ENCODE measurements at regions not wholly inside any gene's neighbourhood (a gene's known extent, or its start where the extent isn't known, plus 50 kb on each side); places are given as distances from the start of the nearest gene placed in this dataset.
"Not testable (repeated sequence)": the region's sequence is repeated elsewhere in the genome, so short reads cannot be mapped to it uniquely, and the experiment has no call there.

DNA sequence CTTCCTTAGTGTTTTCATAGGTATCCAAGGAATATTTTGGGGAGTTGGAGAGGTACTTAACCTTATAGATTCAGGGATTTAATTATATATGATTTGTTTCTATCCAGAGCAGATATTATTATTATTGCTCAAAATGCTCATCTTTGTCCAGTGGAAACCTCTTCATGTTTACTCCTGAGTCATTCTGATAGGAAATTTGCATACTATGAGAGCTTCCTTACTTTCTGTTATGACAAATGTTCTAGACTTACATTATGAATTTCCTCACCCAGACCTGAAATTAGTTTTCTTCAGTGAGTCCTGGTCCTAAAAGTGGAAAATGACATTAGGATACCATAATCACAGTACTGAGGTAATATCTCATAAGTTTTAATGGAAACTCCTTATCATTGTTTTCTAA lies 57.5 kb upstream of the PLPPR5 start:
- DNase-seq (ENCODE audit: low read depth in 2 of 2): no peak

DNA sequence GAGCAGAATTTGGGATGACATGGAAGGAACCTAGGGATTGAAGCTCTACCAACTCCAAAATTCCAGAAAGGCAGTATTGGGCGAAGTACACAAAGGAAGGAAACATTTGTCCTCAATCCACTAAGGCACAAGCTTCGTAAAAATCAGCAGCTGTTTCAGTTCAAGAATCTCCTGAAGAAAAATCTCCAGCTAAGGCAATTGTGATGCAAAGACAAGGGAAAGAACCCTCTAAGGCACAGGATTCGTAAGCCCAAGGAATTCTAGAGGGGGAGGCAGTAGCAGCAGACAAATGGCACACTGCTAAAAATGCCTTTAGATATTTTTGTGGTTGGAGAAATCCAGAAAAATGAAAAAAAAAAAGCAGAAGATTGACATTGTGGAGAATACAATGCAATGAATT lies 64.5 kb upstream of the PLPPR5 start:
- no peak for DNase-seq (ENCODE audit: low read depth in 2 of 2)

DNA sequence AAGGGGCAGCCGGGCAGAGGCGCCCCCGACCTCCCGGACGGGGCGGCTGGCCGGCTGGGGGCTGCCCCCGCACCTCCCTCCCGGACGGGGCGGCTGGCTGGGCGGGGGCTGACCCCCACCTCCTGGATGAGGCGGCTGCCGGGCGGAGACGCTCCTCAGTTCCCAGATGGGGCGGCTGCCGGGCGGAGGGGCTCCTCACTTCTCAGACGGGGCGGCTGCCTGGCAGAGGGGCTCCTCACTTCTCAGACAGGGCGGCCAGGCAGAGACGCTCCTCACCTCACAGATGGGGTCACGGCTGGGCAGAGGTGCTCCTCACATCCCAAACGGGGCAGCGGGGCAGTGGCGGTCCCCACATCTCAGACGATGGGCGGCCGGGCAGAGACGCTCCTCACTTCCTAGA lies 73.9 kb upstream of the PLPPR5 start:
- DNase-seq (ENCODE audit: low read depth in 2 of 2): not testable (repeated sequence)

DNA sequence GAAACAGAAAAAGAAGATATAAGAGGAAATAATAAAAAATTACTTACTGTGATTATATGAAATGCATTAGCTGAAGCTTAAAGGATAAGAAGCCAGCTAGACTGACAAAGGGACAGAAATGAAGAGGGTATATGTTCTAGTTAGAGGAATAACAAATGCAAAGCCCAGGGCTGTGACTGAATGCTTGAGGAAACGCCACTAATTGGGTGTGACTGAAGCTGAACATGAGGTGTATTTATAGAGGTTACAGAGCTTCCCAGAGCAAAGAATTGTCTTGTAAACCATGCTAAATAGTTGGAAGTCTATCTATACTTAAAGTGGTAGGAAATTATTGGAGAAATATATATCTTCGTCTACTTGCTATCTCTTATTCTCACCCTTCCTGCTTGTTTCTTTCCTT lies 77.7 kb upstream of the PLPPR5 start:
- no peak for DNase-seq (ENCODE audit: low read depth in 2 of 2)

DNA sequence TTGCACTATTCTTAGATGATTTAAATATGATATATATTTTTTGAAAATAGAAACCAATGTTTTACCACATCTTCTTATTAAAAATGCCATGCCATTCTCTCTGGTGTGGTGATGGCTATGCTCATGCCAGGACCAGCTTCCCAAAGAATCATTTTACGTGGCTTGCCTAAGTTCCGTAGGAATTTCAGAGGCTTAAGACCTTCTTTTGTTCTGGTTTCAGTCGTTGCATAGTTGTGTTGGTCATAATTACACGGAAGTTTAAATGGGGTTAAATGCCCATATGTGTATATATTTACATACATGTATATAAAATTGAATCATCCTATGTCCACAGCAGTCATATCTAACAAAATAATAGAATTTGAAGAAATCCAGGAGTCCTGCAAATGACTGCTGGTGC lies 78.7 kb upstream of the PLPPR5 start:
- no peak for DNase-seq (ENCODE audit: low read depth in 2 of 2)

DNA sequence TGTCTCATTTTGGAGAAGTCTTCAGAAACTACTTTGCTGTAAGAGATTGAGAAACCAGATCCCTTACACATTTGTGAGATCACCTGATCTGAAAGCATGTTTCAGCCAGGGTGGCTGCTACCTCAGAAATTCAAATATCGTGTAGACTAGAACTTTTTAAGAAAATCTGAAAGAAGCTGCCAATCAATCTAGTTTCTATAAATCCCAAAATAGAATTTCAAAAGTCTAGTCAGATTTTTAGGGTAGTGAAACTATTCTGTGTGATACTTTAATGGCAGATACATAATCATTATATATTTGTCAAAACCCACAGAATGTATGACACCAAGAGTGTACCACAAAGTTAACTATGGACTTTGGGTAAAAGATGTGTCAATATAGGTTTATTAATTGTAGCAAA lies 79.9 kb upstream of the PLPPR5 start:
- DNase-seq (ENCODE audit: low read depth in 2 of 2): no peak

DNA sequence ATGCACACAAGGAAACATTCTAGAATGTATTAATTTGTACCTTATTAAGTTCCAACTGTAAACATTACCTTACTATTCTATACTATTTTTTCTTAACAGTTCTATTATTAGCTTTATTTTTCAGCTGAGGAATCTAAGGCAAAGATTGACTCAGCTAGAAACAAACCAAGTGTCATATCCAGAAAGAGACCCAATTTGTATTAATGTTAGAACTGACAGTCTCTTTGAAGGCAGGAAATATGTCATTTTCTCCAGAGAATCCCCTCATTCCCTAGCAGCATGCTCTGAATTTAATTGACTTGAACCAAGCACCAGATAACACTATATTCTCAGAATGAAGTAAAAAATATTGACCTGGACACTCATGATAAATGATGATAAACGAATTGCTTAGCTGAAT lies 81.4 kb upstream of the PLPPR5 start:
- DNase-seq (ENCODE audit: low read depth in 2 of 2): no peak

DNA sequence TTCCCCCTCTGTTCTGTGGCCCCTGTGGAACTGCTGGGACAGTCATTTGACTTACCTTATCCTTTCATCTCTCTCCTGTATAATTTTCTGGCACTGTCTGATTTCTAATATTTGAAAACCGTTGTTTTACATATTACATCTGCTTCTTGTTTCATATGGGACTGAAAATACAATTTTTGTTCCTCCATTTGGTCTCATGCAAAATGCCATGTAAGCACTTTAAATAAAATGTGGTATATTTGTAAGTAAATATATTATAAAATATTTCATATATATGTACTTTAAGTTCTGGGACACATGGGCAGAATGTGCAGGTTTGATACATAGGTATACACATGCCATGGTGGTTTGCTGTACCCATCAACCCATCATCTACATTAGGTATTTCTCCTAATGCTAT lies 93.9 kb upstream of the PLPPR5 start:
- no peak for DNase-seq (ENCODE audit: low read depth in 2 of 2)

DNA sequence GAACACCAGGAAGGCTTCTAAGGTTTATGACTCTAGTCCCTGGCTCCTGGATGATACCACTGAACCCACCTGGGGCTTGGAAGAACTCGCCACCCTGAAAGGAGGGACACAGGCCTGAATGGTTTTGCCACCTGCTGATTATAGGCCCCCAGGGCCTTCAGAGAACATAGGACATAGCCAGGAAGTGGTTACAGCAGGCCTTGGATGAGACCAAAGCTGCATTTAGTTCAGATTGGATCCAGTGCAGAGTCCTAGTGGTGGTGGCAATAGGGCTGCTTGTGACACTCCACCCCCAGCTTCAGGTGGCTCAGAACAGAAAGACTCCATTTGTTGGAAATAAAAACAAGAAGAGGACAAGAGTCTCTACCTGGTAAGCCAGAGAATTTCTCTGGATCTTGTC lies 101.6 kb upstream of the PLPPR5 start:
- DNase-seq (ENCODE audit: low read depth in 2 of 2): no peak

DNA sequence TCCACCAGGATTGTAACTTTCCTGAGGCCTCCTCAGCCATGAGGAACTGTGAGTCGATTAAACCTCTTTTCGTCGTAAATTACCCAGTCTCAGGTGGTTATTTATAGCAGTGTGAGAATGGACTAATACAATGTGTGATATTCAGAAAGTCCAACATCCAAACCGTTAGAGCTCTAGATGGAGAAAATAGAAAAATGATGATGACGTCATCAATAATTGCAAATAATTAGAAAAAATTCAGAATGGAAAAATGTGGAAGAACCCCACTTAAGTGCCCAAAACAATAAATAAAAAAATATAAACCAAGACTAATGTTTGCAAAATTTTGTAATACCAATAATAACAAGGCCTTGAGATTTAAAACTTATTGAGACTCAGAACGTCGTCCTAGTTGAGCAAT lies 103.0 kb upstream of the PLPPR5 start:
- DNase-seq (ENCODE audit: low read depth in 2 of 2): no peak

DNA sequence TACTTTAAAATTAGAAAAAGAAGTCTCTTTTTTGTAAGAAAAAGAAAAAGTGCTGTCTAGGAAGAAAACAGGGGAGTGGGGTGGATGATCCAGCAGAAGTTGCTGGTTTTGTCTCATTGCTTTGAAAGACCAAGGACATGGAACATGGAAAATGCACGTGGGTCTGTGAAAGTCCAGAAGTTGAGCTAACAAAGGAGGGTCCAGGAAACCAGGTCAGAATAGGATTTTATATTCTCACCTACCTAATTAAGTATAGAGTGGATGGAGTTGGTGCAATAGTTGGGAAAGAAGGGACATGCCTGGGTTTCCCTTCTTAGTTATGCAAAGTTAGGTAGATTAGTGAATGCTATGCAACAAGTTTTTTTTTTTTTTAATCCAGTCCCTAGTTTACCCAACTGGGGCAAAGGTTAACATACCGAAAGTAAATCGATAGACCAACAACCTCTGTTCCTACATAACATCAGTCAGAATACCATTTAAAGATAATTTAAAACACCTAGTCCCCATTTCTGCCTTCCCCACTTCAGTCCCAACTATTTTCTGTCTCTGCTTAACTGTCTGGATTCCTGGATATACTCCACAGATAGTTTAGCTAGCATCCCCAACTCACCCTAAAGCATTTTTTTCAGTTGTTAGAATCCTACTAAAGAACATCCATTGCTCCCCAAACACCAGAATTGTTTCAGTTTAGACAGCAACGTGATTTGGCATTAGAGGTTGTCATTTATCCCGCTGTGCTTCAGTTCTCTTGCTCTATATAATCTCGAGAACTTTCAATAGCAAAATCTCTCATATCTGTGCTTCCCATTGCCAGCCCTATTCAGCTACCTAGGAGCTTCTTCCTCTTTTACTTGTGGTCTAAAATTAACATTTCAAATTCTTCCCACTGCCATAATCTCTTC lies 105.7 kb upstream of the PLPPR5 start:
- no peak for DNase-seq (ENCODE audit: low read depth in 2 of 2)

DNA sequence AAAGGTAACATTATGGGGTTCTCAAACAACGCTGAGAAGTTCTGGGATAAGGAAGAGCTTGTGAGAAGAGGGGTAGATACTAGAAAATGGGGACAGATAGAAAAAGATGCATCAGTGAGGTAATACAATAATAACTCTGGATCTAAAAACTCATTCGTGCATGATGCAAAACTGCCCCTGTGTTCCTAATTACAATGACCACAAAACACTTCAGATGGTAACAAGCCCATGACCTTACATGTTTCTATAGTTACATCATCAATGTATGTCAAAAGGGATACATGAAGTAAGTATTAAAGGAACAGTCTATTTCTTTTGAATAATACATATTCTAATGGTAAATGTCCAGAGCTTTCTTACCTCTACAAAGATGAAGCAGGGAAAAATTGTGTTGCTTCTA lies 110.6 kb upstream of the PLPPR5 start:
- DNase-seq (ENCODE audit: low read depth in 2 of 2): no peak

DNA sequence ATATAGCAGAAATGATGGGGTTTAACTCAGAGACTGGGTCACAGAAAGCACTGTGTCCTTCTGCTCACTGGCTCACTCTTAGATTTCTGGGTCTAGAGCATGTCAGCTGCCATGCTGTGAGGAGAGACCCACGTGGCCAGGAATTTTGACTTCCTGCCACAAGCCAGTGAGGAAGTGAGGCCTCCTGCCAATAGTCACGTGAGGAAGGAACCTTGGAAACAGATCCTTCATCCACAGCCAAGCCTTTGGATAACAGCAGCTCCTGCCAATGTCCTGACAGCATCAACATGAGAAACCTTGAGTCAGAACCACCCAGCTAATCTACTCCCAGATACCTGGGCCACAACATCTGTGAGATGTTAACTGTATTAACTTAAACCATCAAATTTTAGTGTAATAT lies 114.5 kb upstream of the PLPPR5 start:
- DNase-seq (ENCODE audit: low read depth in 2 of 2): no peak

DNA sequence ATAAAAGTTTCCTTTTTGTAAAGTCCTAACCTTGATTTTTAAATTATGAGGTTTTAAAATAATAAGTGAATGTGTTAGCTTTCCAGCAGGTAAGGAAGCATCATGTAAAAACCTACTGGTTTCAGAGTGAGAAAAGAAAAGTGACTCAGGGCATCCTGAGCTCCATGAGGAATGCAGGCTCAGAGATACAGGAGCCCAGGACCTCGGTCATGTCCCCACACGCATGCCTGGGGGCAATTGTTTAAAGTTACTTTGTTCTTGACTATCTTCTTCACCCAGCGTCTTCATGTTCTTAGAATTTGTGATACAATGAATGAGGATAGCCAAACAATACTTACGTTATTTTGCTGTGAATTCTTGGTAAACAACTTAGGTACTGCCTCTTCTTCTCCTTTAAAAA lies 117.4 kb upstream of the PLPPR5 start:
- DNase-seq (ENCODE audit: low read depth in 2 of 2): no peak

DNA sequence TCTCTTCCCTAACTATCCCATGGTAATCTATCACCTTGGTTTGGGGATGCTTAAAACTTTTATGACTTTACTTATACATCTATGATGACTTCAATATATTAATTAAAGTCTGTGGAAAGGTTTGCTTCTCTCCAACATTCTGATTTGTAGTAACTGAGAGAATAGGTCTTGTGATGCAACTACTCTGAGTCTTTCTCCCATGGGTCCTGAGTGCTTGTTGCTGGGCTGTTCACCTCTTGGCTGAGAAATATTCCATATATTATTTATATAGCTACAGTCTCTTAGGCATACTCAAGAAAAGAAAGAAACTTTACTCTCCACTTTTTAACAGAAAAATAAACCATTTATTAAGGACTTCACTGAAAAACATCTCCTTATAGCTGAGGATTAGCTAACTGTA lies 119.3 kb upstream of the PLPPR5 start:
- no peak for DNase-seq (ENCODE audit: low read depth in 2 of 2)

DNA sequence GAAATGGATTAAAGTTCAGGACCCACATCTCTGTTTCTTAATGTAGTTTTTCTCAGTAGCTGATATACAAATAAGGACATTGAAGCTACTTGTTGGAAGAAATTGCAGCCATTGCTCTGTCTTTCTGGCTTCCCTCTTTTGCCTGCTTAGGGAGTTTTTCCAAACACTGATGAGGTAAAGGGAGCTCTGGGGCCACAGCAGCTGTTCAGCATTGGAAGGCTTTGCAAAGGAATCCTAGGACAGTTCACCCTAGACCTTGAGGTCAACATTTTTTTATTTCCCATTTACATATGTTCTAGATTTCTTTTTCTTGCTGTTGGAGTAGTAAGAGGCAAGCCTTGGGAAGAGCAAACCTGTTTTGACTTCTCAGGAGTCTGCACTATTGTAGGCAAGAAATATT lies 126.9 kb upstream of the PLPPR5 start:
- DNase-seq (ENCODE audit: low read depth in 2 of 2): no peak

DNA sequence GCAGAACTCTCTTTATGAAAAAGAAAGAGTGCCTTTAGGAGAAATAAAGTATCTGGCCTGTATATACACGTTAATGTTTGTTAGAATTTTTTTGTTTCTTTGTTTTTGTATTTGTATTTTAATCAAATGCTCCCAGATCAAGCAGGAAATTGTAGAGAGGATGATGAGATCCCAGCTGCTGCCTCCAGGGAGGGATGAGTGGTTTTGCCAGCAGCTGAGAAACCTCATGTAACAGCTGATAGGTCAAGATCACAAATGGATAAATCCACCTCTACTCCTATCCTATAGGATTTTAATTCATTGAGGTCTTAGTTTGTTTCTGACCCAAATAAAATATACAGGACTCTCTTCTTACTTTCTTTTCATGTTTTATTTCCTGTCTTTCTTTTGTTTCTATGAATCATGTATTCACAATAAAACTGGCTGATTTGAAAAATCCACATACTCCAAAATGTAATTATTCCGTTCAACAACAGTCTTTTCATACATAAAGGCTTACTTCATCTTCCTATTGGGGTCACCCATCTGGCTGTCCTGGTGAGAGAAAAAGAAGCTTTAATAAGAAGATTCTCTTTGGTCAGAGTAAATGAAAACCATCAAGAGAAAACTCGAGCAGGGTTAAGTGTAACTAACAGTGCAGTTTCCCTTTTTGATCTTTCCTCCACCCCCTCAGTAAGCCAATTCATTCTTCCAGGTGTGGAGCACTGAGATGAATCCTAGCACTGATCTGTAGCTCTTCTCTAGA lies 129.3 kb upstream of the PLPPR5 start:
- no peak for DNase-seq (ENCODE audit: low read depth in 2 of 2)

DNA sequence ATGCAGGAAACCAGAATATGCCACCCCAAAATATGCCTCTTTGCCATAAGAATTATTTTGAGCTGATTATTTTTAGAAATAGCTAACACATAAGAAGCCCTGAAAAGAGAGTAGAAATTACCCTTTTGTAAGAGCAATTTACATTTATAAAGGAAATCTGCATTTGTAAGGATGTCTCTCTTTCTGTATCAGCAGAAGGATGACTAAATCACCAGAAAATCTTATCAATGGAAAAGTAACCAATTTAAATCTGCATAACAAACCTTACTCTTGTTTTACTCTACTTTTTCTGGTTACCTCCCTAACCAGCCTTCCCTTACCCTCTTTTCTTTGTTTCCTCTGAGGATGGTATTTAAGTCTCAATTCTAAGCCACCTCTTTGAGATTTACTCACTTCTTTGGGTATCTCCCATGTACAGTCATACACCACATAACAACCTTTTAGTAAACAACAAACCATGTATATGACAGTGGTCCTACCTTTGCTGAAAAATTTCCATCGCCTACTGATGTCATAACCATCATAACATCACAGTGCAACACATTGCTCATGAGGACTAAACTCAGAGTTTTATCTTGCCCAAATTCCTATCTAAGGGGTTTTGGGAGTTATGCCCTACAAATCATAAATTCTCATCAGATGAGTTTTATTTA lies 126.6 kb upstream of the PLPPR4 start:
- DNase-seq (ENCODE audit: low read depth in 2 of 2): no peak

DNA sequence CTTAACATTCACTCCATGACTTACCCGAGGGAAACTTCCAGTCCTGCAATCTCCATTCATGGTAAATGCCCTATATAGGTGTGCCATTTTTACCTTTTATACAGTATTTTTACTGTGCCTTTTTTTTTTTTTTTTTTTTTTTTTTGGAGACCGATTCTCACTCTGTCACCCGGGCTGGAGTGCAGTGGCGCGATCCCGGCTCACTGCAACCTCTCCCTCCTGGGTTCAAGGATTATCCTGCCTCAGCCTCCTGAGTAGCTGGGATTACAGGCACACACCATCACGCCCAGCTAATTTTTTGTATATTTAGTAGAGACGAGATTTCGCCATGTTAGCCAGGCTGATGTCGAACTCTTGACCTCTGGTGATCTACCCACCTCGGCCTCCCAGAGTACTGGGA lies 124.4 kb upstream of the PLPPR4 start:
- DNase-seq (ENCODE audit: low read depth in 2 of 2): no peak

DNA sequence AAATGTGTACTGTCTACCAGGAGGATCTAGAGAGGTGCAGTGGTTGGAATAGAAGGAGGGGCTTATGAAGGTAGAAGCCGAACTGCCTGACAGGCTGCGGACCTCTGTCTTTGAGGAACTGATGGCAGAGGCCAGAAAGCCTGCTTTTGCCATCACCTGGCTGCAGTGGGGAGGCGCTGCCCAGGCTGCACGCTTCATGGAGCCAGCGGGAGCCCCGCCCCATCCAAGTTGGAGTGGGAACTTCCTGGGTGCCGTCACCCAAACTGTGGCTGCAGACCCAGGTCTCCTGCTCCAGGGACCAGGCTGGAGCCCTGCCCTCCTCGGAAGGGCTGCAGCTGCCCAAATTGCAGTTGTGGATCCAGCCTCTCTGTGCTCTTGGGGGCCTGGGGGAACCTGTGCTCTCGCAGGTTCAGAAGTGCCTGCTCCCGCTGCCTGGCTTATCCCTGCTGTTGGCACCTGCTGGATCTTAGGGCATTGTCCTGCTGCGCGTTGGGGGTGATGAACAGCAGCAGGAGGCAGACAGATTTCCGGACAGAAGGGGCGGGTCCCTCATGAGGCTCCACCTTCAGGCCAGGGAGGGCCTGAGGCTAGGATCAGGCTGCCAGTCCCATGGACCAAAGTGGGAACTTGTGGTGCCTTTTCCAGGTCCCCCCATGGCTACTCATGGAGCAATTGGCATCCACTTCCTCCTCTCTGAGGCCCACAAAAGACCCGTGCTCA lies 118.0 kb upstream of the PLPPR4 start:
- DNase-seq (ENCODE audit: low read depth in 2 of 2): no peak

DNA sequence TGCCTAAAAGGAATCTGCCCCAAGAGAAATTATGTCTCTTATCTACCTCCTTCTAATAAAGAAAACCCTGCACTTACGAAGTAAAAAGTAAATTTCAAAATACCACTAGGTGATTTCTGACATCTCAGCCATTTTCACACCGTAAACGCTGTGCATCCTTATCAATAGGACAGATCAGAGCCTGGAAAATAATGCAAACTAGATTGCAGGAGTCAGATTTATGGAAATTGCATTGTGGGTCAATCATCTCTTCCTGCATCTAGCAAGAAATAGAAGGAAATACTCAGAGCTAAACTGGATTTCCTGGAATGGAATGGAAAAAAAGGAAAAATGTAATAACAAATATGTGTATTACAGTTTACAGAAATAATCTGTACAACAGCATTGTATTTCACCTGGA lies 114.3 kb upstream of the PLPPR4 start:
- DNase-seq (ENCODE audit: low read depth in 2 of 2): no peak

DNA sequence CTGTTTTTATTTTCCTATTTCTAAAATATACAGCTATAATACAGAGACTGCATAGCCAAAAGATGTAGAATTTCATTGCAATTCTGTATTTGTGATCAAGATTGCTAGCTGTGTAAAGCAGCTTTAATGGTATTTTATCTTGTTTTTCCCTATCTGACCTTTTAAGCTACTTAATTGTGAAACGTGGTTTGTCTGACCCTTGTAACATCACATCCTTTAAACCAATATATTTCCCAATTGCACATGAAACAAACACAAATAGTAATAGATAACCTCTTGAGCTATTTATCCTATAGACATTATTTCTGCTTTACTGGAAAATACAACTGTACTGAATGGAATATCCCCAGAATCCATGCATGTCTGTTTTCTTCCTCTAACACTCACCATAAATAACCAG lies 112.2 kb upstream of the PLPPR4 start:
- no peak for DNase-seq (ENCODE audit: low read depth in 2 of 2)

All from stimulated activated CD8-positive, alpha-beta memory T cell treated with anti-CD3 and anti-CD28 coated beads, Interleukin-2, amount 100 ng/mL, for 1 hour (primary cell).